ENCODE measurements at regions not wholly inside any gene's neighbourhood (a gene's known extent, or its start where the extent isn't known, plus 50 kb on each side); places are given as distances from the start of the nearest gene placed in this dataset.

DNA sequence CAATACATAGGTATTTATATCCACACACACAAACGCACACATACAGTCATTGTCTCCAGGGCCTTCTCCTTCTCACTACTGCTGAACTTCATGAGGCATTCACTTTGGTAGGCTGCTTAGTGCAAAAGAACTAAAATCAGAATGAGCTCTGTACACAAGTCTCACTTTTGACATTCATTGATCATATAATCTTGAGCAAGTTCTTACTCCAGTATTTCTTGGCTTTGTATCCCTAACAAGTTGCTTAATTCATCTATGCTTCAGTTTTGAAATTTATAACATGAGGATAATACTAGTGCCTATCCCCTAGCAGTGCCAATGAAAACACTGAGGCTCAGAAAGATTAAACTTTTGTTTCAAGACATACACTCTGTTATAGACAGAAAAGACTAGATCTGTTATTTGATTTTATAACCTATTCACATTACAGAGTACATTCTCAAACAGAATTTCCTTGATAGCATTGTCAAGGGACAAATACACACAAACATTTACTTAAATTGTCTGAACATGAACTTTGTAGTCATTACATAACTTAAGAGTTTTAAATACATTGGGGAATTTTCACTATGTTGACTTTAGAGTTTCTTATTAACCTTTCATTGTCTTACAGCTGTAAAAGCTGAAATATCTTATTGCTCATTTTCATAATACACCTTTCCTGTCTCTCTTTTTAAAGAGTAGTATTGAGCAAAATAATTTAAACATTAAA, 55.0 kb upstream of the SI start:
- no peak for DNase-seq

DNA sequence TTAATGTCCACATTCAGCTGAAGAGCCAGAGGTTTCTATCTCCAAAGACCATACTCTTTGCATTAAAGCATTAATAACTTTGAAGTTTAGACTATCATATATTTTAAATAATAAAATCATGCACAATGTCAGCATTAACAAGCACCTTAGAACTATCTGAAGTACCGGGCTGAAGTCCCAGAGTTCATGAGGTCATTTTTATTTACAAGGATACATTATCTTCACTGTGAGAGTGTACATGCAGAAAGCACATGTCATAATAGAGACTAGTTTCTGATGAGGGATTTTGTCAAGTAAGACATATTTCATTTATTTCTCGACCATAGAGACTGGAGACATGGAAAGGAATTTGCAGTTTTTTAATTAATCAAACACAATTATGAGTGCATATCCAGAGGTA, 52.4 kb upstream of the SI start:
- peak; percentile 1 for DNase-seq

DNA sequence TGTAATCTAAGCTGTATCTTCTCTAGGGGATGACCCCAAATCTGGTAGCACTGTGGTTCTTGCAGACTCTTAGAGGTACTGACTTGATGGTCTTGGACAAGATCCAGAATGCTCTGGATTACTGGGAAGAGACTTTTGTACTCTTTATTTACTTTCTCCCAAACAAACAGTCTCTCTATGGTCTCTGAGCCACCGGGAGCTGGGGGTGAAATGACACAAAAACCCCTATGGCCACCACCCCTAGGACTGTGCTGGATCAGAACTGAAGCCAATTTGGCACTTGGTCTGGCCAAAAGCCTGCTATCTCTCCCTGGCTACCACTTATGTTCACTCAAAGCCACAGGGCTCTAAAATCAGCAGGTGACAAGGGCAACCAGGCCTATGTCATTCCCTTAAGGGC, 50.2 kb upstream of the SI start:
- DNase-seq: peak; percentile 5
